Activated naive CD4-positive, alpha-beta T cell treated with anti-CD3 and anti-CD28 coated beads, Interleukin-2, amount 50 U/mL, for 16 hours (primary cell): ENCODE measurements at regions not wholly inside any gene's neighbourhood (a gene's known extent, or its start where the extent isn't known, plus 50 kb on each side); places are given as distances from the start of the nearest gene placed in this dataset.

Experiments used
- DNase-seq: peaks from one replicate; pipeline ENCODE4 v3.0.0-alpha.2; 2020

- no peak for DNase-seq
Measured at GRCh38 chr5:133760532-133760931, 148.2 kb upstream of the FSTL4 start.

DNA sequence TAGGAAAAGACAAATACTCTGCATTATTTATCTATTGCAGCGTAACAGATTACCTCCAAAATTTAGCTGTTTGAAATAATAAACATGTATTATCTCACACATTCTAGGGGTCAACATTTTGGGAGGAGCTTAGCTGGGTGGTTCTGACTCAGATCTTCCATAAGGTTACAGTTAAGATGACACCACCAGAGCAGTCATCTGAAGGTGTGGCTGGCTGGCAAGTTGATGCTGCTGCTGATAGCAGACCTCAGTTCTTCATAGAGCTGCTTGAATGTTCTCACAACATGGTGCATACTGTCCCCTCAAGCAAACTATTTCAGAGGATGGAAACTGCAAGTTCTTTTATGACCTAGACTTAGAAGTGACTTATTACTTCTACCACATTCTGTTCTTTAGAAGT, 146.3 kb upstream of the FSTL4 start:
- no peak for DNase-seq

DNA sequence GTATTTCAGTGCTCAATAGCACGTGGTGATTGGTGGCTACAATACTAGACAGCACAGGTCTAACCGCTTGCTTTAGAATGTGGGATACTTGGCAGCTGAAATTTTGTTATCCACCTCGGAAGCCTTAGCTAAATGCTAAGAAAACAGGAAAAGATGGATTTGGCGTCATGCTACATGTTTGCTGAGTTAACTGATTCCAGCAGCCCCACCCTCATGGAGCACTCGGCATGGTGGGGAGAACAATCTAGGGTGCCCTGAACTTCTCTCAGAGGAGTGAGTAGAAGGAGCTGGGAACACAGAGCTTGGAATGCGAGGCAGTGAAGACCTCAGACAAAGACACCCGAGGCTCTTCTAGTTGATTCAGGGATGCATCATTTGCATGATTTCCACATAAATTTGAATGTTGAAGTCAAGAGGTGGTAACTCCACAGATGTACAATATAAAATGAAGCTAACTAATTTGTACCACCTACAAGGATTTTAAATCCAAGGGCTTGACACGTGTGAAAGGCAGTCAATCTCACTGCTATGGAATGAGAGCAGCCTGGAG, 145.1 kb upstream of the FSTL4 start:
- DNase-seq: no peak

GRCh38 chr5:133756756-133757155, 144.4 kb upstream of the FSTL4 start:
- no peak for DNase-seq

- no peak for DNase-seq
Measured at GRCh38 chr5:133756036-133756435, 143.7 kb upstream of the FSTL4 start.

DNA sequence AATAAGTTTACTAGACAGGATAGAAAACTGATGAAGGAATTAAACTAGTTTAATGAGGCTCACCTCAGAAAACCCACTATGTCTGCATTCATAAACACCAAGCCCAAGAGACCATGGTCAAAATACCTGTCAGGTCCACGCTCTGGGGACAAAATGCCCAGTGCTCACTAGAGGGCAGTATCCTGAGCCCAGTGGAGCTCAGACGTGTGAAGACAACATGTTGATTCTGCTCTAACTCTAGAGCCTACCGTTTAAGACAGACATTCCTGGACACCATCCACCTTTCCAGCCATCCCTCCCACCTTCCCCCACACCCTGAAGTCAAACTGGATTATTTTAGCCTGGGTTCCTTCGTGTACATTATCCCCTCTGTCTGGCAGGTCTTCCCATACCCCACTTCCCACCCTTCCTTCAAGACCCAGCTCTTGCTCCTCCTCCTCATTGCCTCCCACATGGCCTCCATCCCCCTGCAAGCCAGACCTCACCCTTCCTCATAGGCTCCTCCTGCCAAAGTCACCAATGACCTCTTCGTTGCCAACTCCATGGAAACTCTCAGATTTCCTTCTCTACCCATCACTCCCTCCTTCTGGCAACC, 142.3 kb upstream of the FSTL4 start:
- DNase-seq: peak; percentile 19

GRCh38 chr5:133753856-133754255, 141.5 kb upstream of the FSTL4 start:
- no peak for DNase-seq

DNA sequence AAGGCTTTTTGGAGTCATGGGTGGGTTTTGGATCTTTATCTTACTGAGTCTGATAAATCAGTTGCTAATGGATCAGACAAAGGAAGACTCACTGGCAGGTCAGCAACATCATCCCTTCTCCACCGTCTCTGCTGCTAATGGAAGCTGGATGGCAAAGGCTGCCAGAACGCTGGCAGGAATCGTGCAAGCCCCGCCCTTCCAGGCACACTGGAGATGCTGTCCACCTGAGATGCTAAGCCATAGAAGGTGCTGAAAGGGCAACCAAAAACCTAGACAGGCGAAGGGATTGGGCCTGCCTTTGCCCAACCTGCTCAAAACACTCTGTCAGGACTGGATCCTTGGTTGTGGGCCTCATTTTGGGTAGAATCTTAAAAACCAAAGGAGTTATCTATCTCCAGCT, 139.5 kb upstream of the FSTL4 start:
- no peak for DNase-seq

GRCh38 chr5:133751421-133751820, 139.1 kb upstream of the FSTL4 start:
- DNase-seq: no peak

GRCh38 chr5:133750856-133751255, 138.5 kb upstream of the FSTL4 start:
- no peak for DNase-seq

DNA sequence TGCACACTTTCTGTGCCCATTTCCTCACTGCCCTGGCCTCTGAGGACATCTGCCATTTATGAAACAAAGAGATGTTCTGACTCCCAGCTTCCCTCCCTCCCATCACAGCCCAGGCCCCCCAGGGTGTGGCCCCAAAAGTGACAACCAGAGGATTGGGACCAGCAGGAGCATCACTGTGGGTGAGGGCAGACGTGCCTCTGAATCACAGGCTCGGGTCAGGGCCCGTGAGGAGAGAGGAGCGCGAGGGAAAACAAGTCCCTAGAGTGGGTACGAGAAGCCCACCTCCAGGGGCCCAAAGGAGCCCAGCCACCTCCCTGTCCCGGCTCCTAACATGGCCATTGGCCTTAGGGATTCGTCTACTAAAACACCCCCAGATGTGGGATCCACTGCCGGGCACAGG, 138.0 kb upstream of the FSTL4 start:
- no peak for DNase-seq

DNA sequence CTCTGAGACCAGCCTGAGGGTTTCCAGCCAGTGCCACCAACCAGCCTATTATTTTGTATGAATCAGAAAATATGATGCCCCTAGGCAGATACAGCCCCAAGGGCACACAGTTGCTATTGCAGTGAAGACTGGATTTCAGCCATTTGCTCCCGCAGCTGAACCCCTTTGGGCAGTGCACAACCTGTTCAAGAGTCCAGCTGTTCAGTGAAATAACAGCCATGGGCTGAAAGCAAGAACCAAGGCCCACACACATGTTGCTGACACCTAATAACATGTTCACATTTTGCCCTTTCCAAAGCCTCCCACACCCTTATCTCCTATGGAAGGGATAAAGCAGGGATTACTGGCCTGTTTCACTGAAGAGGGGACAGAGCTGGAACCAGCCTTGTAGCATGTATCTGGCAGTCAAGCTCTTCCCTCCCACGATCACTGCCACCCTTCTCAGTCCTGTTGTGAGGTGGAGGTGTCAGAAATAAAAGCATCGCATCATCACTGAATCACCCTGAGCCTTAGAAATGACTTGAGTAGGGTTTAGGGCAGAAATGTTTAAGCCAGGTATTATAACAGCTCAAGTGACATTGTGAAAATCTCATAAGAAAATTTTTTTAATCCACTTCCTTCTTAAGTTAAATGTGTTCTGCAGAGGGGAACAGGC, 137.1 kb upstream of the FSTL4 start:
- DNase-seq: no peak

GRCh38 chr5:133746834-133747233, 134.5 kb upstream of the FSTL4 start:
- DNase-seq: no peak

DNA sequence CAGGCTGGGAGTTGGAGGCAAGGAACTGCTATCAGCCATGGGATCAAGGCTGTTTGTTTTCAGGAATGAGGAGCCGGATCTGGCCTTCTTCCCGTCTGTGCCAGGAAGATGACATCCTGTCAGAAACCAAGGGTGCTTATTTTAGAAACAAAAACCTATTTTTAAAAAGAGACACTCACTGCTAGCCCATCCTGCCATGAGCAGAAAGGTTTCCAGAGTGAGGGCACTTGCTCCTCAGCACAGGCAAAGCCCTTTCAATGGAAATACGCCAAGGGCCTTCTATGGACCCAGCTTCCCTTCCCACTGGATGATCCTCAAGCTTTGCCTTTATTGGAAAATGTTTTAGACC, 132.6 kb upstream of the FSTL4 start:
- no peak for DNase-seq

DNA sequence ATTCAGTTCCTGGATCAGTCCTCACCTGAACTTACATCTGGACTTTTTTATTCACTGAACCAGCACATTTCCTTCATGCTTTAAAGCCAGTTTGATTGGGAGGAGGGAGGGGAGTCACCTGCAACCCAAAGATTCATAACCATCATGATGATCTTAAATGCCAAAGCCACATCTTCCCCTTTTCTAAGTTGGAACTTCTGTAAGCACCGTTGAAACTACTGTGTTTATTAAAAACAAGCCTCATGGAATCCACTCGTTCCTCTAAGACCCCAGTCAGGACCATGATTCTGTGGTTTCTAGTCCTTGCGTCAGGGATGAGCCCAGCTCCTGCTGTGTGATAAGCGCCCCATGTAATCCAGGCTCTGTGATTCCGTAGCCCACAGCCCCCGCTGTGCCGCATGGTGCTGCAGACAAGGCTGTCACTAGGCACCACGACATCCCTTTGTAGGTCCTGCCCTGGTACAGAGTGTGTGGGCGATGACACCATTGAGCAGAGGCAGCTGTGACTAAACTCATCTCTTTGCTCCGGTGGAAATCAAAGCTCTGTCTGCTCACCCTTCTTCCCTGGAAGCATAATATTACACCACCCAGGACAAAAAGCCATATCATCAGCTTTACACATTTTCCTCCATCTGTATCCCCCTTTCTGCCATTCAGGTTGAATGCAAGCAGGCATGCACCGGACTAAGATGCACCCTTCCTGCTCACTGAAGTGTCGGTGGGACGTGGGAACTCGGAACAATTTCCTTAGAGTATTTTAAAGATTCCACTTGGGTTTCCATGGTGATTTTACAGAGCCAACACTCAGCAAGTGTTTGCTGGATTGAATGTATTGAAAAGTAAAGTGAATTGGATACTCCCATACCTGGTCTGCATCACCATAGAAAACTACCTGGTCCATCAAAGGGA, 132.0 kb upstream of the FSTL4 start:
- DNase-seq: no peak

DNA sequence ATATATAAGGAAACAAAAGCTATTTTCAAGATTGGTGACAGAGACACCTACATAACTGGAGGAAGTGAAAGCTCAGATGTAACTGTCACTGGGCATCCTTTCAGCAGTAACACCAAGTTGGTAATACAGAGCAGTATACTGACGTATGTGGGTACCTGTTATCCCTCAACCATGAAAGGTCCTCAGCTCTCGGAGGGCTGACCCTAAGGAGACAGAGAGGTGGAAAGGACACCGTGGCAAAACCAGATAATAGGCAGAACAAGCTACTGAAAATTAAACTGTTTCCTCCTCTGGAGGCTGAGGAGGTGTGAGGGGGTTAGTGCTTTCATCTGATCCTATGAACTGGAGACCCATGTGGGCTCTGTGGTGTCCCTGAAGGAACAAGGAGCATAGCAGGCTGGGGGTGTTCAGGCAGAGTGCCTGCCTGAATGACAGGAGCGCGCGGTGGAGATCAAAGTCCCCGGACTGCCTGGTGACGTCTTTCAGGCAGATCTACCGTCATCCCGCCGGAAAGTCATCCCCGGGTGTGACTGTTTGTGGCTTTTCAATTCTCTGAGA, 130.2 kb upstream of the FSTL4 start:
- DNase-seq: no peak

DNA sequence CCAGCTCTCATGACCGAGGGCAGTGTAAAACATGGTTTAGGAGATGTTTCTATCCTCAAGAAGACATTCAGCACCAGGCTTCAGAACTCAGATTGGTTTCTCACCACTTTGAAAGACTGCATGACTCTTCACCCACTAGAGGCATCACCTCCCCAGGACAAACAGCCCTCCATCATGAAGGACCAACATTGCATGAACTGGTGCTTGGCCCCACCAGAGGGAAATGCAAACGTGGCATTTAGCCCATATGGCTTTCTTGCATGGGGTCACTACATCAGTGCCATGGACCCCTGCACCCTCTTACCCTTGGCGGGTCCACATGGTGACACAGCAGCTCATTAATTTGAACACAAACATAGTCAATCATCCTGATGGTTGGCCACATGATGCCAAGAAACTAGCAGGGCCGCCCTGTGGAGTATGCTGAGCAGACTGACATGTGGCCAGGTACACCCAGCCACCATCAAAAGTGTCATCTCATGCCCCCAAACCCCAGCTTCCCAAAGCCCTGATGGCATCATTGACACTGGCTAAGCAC, 129.5 kb upstream of the FSTL4 start:
- no peak for DNase-seq

GRCh38 chr5:133741396-133741795, 129.1 kb upstream of the FSTL4 start:
- DNase-seq: no peak

DNA sequence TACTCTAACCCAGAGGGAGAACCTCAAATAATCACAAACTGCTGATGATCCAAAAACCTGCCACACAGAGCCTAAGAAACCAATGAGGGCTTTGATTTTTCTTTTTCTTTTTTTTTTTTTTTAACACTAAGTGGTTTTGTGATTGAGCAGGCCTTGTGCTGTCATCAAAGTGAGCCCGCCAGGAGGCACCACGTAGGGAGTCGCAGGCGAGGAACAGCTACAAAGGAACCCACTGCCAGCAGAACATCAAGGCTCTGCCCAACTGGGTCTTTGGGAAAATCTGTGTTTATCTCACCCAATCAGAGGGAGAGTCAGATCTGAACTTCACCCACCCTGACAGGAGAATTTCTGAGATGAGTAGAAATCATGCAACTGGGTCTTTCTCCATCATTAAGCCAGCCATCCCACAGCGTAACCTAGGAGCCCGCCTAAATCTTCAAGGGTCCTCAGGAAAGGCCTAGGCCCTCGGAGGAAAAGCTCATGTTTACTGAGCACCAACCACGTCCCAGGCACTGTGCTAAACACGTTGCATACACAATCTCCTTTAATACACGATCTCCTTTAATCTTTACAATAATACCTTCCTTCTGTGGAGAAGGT, 126.9 kb upstream of the FSTL4 start:
- no peak for DNase-seq

GRCh38 chr5:133738271-133738670, 125.9 kb upstream of the FSTL4 start:
- DNase-seq: no peak

DNA sequence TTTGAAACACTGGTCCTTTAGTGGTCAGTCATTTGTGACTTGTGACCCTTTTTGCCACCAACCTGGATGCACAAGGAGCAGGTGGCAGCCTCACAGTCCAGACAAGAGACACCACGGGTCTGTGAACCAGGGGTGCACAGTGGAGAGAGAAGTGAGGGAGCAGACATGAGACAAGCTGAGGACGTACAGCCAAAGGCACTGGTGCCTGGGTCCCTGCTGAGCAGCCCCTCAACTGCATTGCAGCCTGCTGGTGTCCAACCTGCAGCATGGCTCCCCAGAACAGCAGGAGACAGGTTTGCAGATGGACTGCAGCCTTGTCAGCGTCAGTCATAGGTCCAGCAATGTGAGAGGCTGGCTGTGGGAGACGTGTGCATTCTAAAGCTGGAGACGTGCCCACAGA, 124.2 kb upstream of the FSTL4 start:
- no peak for DNase-seq

- DNase-seq: no peak
Measured at GRCh38 chr5:133735346-133735745, 123.0 kb upstream of the FSTL4 start.

DNA sequence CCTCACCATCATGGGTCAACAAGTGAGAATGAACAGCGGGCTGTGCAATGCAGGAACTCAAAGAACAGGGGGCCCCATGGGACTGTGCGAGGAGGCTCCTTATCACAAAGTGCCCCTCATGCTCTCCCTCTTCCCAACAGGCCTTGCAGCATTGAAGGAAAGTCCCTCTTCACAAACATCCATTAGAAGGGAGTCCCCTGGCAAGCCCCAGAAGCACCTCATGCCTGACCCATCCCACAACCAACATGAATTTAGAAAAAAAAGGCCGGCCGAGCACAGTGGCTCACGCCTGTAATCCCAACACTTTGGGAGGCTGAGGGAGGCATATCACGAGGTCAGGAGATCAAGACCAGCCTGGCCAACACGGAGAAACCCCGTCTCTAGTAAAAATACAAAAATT, 122.6 kb upstream of the FSTL4 start:
- DNase-seq: no peak
